Fibroblast of mammary gland (primary cell): ENCODE measurements at regions not wholly inside any gene's neighbourhood (a gene's known extent, or its start where the extent isn't known, plus 50 kb on each side); places are given as distances from the start of the nearest gene placed in this dataset.
"Not testable (repeated sequence)": the region's sequence is repeated elsewhere in the genome, so short reads cannot be mapped to it uniquely, and the experiment has no call there.

Experiments
- DNase-seq: peaks from one replicate; pipeline ENCODE4 v3.0.0-alpha.2; 2010; ENCODE audit warnings: low read depth
- H3K4me3 ChIP-seq: 2 replicates; pipeline ENCODE4 v1.5.1; 2011; ENCODE audit warnings: low read depth, mild to moderate bottlenecking, low read length, moderate library complexity; ENCODE audit not compliant: control insufficient read depth
- CTCF ChIP-seq: conservative IDR thresholded peaks from 2 replicates; pipeline ENCODE4 v1.5.1; 2011; ENCODE audit warnings: low read depth, low read length, inconsistent platforms; ENCODE audit not compliant: control insufficient read depth, insufficient read depth

GRCh38 chr7:52163311-52163710 lies 846.7 kb upstream of the COBL start:
- TF ChIP-seq CTCF, result no peak

DNA sequence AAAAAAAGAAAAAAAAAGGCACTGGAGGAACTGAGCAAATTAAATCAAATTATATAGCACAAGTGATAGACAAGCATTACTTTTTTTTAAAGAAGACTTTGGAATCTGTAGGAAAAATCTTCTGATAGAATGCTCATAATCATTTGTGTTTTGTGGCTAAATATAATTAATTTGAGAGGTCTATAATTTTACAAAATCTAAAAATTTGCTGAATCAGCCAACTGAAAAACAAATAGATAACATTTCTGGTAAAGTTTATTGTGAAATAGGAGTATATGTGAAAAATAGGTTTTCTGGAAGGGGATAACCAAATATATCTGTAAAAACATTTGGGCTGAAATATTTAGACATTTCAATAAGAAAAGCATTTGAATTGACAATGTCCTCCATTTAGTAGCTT lies 844.9 kb upstream of the COBL start:
- H3K4me3 ChIP-seq, result no peak overlapping the region
- DNase-seq, result no peak
- TF ChIP-seq CTCF, result no peak

More at GRCh38 chr7:52163311-52163710, 846.7 kb upstream of the COBL start:
- no peak for DNase-seq
- H3K4me3 ChIP-seq, result no peak overlapping the region

- H3K4me3 ChIP-seq, DNase-seq: not testable (repeated sequence)
Measured at GRCh38 chr7:52159421-52159820, 842.8 kb upstream of the COBL start.

DNA sequence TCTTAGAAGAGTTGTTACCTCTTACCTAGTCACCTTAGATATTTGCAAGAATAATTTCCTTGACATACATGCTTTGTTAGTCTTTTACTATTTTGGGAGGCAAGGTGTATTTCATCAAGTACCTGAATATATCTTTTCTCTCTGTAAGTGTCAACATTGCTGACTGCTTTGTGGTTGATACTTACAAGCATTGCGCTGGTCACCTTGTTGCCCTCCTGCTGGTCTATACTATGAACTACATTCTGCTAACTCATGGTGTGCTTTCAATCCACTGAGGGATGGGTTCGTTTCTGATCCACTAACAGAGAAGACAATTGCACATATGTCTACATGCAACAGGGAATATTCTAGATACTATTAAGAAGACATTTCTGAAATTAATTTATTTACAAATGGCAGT lies 837.8 kb upstream of the COBL start:
- DNase-seq, result no peak
- TF ChIP-seq CTCF, result no peak
- no peak overlapping the region for H3K4me3 ChIP-seq

GRCh38 chr7:52151559-52151958 lies 835.0 kb upstream of the COBL start:
- no peak overlapping the region for H3K4me3 ChIP-seq
- no peak for DNase-seq
- no peak for TF ChIP-seq CTCF

- no peak overlapping the region for H3K4me3 ChIP-seq
- no peak for DNase-seq
- no peak for TF ChIP-seq CTCF
Measured at GRCh38 chr7:52150952-52151351, 834.3 kb upstream of the COBL start.

DNA sequence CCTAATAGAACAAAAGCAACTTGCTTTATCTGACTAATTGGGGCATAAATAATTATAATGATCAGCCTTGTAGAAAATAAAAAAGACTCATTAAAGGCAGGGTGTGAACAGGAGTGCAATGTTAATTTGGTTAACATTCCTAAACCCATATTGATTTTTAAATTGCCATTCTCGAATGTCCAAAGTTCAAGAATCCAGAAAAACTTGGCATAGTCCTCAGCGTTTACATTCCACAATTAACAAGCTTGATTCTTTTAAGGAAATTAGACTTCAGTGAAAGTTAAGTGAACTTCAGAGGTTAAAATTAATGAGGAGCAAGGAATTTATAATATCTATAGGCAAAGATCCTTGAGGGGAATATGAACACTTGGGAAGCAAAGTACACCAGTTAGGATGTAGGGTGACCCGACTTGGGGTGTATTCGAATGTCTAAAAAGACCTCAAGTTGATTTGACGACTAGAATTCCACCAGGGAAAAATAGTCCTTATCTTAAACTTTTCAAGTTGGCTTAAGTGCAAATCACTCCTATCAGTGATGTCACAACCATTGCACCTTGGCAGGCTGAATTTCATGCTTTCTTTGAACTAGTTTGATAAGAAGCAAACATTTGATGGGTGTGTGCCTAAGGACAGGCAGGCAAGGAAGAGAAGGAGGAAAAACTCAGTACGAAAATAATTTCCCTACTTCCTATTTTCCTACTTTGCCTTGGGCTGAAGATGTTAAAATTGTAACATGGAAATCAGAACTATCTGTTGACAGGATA lies 830.4 kb upstream of the COBL start:
- H3K4me3 ChIP-seq, result no peak overlapping the region
- TF ChIP-seq CTCF, result no peak
- DNase-seq, result no peak
